Midbrain (tissue), 1 donor: ENCODE measurements at regions not wholly inside any gene's neighbourhood (a gene's known extent, or its start where the extent isn't known, plus 50 kb on each side); places are given as distances from the start of the nearest gene placed in this dataset.

Source experiments
- DNase-seq: peaks from one replicate; lab custom pipeline; 2025; lab: John Stamatoyannopoulos, UW

DNA sequence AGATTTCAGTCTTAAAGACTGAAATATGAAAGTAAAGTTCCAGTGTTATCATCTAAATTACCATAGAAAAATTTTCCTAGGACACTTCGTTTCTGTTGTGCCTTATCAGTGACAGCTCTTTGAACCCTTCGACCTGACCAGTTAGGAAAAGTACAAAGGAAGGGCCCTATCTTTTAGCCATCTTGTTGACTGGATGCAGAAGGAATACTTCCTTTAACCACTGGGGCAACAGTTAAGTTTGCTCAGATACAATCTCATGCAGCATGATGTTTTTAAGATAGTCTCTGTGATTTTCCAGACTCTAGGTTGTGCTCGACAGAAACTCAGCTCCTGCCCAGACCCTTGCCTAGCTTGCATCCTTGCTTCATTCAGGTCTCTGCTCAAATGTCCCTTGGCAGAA is 210.5 kb upstream of the RPS6KA3 start:
- no peak for DNase-seq

GRCh38 chrX:20472620-20473258 is 206.0 kb upstream of the RPS6KA3 start:
- DNase-seq: no peak

DNA sequence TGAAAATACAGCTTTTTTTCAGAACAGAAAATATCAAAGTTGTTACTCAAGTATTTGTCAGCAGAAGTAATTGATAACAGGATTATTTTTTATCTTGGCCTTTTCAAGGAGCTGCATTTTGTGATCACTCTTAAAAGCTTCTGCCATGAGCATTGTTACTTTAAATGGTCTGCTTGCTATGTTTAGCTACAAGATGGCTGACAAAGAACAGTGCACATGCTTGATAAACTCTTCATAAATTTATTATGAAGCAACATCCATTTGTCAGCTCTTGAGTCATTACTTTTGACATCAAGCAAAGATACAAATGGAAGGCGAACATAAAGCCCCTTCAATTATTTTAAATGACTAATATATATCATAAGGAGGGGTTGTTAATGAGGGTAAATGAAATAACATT is 205.4 kb upstream of the RPS6KA3 start:
- DNase-seq: no peak

DNA sequence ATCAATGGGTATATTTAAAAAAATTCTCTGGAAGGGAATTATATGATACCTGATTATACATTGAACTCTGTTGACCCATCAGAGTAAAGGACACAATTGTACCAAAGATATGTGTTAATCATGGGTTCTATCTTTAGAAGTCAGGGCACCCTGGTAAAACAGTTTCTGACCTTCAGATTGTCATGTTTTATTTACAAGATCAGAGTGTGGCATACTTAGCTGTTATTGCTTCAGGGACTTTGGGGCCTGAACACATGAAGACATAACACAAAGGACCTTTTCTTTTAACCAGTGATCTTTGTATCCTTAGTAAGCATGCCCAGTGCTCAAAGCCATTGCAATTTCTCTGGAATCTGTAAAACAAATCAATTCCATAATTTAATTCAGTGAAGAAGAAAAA is 204.8 kb upstream of the RPS6KA3 start:
- DNase-seq: no peak

- DNase-seq: no peak
Observed at GRCh38 chrX:20463296-20464075, 196.8 kb upstream of the RPS6KA3 start.

DNA sequence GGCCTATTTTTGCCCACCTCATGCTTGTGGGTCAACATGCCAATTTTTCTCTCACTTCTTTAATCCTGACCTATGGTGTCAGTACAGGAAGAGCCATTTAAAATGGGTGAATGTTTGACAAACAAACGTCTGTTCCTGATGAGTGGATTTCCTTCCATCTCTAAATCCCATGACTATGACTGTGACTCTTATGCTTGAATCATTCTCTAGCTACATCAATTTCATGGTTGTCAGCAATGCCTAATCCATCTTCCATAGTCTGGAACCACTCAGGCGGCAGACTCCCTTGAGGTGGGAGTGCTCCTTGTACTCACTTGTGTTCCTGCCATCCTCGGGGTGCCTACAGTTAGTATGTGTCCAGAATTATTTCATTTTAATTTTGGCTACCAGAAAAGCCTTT is 194.9 kb upstream of the RPS6KA3 start:
- no peak for DNase-seq

GRCh38 chrX:20461002-20461401 is 194.3 kb upstream of the RPS6KA3 start:
- no peak for DNase-seq

DNA sequence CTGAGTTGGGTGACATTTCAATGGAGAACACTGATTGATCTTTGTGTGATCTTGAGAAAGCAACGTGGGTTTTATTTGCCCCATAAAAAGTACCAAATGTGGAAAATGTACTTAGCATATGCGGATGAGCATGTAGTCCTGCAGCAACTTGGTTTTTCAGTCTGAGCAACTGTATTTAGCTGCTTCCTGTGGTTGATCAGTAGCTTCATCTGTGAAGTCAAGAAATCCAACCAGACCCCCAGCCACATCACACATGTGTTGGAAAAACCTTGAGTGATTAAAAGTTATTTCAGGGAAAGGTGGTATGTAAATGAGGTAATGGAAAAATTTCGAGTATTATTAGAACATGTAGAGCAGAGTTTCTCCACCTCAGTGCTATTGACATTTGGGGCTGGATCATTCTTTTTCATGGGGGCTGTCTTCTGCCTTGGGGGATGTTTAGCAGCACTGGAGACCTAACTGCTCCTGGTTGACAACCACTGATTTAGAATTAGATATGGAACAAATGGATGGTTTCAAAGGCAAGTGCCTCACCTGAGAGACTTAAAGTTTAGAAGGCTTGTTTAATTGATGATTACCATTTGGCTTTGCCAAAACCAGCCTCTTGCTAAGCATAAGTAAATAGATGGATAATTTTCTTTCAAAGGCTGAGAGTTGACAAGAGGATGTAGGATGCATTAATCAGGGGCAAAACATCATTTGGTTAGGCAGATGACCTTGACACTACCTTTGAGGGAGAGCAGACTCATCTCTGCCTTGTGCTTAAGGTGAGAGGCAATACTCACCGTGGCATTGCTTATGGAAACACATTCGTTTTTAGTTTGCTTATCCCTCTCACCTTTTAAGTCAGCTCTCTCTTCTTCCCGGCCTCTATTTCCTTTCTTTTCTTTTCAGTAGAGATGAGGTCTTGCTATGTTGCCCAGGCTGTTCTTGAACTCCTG is 193.0 kb upstream of the RPS6KA3 start:
- no peak for DNase-seq

GRCh38 chrX:20456971-20457370 is 190.3 kb upstream of the RPS6KA3 start:
- DNase-seq: no peak

GRCh38 chrX:20455001-20455400 is 188.3 kb upstream of the RPS6KA3 start:
- DNase-seq: no peak

DNA sequence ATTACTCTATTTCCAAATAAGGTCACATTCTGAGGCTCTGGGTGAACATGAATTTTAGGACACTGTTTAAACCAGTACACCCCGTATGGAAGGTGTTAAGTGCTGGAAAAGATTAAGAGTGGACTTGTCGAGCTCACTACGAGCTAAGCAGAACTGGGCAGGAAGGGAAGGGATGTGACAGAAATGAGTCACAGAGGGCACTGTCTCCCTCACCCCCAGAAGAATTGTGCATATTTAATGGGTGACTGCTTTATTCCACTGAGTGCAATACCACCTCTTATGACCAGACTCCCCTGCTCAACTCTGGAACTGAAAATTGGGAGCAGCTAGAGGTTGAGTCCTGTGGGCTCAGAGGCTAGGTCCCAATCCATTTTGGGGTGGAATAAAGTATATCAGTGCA is 187.4 kb upstream of the RPS6KA3 start:
- no peak for DNase-seq

GRCh38 chrX:20452487-20452886 is 185.8 kb upstream of the RPS6KA3 start:
- DNase-seq: no peak

DNA sequence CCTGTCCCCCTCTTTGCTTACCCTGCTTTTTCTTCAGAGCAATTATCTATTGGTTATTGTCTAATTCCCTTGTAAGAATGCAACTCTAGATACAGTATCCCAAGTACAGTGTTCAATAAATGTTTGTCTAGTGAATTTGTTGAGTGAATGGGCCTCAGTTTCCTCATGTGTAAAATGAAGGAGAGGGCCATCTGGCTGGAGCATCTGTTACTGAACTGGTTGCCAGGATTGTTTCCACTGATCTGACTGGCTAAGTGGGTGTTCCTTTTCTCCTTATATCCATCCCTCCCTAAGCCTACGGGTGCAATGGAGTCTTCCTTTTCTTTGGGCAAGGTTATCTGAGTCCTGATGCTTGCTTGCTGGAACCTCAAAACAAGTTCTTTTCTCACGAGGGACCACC is 185.2 kb upstream of the RPS6KA3 start:
- DNase-seq: no peak

DNA sequence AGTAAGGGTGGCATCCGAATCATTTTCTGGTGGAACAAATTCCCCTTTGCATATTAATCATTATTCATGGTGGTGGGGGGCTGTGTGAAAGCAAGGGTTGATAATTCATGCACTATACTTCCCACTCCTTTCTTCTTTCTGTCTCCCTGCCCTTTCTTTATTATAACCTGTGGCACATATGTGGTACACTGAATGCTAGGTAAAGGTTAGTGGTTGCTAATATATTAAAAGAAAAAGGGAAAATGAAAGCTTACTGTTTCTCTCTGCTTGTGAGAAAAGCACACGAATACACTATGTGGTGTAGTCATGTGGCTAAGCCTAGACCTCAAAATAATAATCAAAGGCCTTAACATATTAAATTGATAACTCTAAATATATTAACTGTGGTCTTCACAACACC is 178.4 kb upstream of the RPS6KA3 start:
- DNase-seq: no peak

GRCh38 chrX:20442597-20442996 is 175.9 kb upstream of the RPS6KA3 start:
- peak; percentile 55 for DNase-seq

DNA sequence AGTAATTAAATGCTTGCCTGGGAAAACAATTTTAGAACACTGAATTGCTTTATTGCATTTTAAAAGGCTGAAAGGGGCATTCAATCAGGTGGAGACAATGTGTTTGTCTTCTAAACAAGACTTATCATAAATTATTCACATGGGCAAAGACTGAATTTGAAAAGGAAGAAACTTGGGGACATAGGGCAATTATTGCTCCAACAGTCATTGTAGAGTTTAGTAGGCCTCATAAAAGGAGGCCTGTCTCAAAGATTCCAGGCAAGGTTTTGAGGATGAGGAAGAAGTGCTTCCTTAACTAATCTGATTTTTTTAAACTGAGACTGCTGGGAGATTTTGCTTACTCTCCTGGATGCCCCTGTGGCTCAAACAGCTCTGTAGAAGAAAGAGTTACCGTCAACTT is 174.4 kb upstream of the RPS6KA3 start:
- DNase-seq: no peak

DNA sequence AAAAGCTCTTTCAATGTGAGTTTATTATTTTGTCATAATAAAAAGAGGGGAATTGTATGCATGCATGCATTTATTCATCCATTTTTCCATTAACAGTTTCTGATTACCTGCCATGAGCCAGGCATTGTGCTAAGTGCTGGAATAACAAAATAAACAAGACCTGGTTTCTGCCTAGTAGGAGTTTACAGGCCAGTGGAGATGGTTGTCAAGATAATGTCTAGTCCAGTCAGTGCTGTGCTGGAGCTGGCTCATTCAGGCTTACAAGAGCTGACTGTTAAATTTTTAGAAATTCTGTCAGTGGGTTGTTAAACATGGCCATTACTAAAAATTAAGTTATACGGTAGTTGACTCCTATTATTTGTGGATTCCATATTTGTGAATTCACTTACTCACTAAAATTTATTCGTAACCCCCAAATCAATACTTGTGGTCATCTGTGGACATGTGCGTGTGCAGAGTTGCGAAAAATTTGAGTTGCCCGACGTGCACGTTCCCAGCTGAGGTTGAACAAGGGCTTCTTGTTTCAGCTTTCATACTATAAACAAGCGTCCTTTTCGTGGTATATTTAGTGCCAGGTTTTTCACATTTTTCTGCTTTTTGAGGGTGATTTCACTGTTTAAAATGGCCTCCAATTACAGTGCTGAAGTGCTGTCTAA is 172.3 kb upstream of the RPS6KA3 start:
- DNase-seq: no peak

GRCh38 chrX:20437683-20438082 is 171.0 kb upstream of the RPS6KA3 start:
- DNase-seq: no peak

GRCh38 chrX:20435913-20436312 is 169.2 kb upstream of the RPS6KA3 start:
- no peak for DNase-seq

- no peak for DNase-seq
Observed at GRCh38 chrX:20434986-20435385, 168.3 kb upstream of the RPS6KA3 start.

DNA sequence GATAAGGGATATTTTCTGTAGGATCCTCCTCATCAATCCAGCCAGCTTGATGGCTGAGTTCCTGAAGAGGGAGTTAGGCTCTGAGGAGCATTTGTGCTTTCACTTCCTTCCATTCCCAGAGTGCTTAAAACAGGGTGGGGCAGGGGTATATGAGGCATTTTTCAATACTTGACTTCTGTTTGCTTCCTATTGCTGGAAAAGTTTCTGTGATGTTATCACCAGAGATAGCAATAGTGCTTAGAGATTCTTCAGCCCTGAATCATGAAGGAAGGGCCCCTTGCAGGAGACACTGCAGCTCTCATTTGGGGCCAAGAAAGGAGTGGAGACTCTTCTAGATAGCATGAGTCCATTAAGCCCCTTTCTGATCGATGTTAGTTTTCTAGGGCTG is 166.7 kb upstream of the RPS6KA3 start:
- no peak for DNase-seq

GRCh38 chrX:20432746-20433387 is 166.2 kb upstream of the RPS6KA3 start:
- no peak for DNase-seq
